Spinal cord (tissue), 9 donors: ENCODE measurements at regions not wholly inside any gene's neighbourhood (a gene's known extent, or its start where the extent isn't known, plus 50 kb on each side); places are given as distances from the start of the nearest gene placed in this dataset.
"Not testable (repeated sequence)": the region's sequence is repeated elsewhere in the genome, so short reads cannot be mapped to it uniquely, and the experiment has no call there.

Experiments used
- DNase-seq, 6 donors: peaks; one replicate each; pipeline versions ENCODE4 v3.0.0 to v3.0.0-alpha.2; 2013 to 2015; ENCODE audit warnings: low spot score in 6 of 6, low read depth in 4 of 6
- H3K27ac ChIP-seq: one replicate; pipeline ENCODE4 v1.5.1; 2013; ENCODE audit warnings: low read depth, low read length, control low read depth
- H3K27me3 ChIP-seq: one replicate; pipeline ENCODE4 v1.6.1; 2013; ENCODE audit warnings: low read length; ENCODE audit not compliant: control insufficient read depth, insufficient read depth
- H3K36me3 ChIP-seq: one replicate; pipeline ENCODE4 v1.6.1; 2013; ENCODE audit warnings: low read length; ENCODE audit not compliant: control insufficient read depth, insufficient read depth
- H3K4me1 ChIP-seq: one replicate; pipeline ENCODE4 v1.6.1; 2013; ENCODE audit warnings: low read length; ENCODE audit not compliant: control insufficient read depth, insufficient read depth
- H3K4me3 ChIP-seq: one replicate; pipeline ENCODE4 v1.5.1; 2013; ENCODE audit warnings: low read depth, low read length, control low read depth
- H3K9me3 ChIP-seq: one replicate; pipeline ENCODE4 v1.6.1; 2013; ENCODE audit warnings: low read length; ENCODE audit not compliant: control insufficient read depth, insufficient read depth
- WGBS: methylation state at CpG from one replicate; pipeline ENCODE4 v1.1.5; 2013; ENCODE audit warnings: missing lambda C conversion rate; ENCODE audit not compliant: insufficient coverage; 5-methylcytosine and 5-hydroxymethylcytosine counted together
- donor health status: healthy.

DNA sequence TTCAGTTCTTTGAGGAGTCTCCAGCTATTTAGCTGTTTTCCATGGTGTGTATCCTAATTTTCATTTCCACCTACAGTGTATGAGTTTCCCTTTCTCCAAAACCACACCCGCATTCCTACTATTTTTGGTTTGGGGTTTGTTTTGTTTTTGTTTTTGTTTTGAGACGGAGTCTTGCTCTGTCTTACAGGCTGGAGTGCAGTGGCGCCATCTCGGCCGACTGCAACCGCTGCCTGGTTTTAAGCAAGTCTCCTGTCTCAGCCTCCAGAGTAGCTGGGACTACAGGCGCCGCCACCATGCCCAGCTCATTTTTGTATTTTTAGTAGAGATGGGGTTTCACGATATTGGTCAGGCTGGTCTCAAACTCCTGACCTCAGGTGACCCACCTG, 155.2 kb downstream of the CCDC74A start:
- H3K4me1 ChIP-seq = peaks cover 12% of the 10 kb centered on the region
- H3K9me3 ChIP-seq, H3K27me3 ChIP-seq, H3K36me3 ChIP-seq: not testable (repeated sequence)
- peak overlapping the region; percentile 87 for H3K27ac ChIP-seq
- WGBS = 0% methylated on average over 8 of the region's 9 CpGs
- H3K4me3 ChIP-seq = peak overlapping the region; percentile 65
- DNase-seq = peak in 2 of 6 donors; percentile 63 to 83

DNA sequence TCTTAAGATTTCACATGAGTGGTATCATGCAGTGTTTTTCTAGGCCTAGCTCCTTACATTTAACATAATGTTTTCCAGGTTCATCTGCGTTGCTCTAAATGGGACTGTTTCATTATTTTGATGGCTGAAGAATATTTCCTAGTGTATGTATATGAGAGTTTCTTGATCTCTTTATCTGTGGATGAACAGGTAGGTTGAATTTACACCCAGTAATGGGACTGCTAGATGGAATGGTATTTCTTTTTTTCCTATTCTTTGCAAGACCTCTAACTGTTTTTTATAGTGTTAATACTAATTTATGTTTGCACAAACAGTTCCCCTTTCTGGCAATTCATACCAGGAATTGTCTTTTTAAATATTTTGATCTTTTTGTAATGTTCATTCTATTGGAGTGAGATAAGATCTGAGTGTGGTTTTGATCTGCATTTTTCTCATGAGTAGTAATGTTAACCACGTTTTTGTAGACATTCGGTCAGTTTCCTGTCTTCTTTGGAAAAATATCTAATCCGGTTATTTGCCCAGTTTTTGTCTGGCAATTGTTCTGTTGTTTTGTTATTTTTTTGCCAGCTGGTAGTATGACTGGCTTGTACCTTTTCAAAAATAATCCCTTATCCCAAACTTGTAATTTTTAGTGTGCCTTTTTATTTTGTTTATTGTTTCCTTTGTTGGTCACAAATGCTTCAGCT, 157.1 kb downstream of the CCDC74A start:
- not testable (repeated sequence) for H3K4me1 ChIP-seq, H3K27me3 ChIP-seq, H3K9me3 ChIP-seq, H3K27ac ChIP-seq, DNase-seq, H3K36me3 ChIP-seq
- WGBS = no CpG with 5 or more reads among the region's 4 CpGs
- H3K4me3 ChIP-seq = peak overlapping the region; percentile 1

DNA sequence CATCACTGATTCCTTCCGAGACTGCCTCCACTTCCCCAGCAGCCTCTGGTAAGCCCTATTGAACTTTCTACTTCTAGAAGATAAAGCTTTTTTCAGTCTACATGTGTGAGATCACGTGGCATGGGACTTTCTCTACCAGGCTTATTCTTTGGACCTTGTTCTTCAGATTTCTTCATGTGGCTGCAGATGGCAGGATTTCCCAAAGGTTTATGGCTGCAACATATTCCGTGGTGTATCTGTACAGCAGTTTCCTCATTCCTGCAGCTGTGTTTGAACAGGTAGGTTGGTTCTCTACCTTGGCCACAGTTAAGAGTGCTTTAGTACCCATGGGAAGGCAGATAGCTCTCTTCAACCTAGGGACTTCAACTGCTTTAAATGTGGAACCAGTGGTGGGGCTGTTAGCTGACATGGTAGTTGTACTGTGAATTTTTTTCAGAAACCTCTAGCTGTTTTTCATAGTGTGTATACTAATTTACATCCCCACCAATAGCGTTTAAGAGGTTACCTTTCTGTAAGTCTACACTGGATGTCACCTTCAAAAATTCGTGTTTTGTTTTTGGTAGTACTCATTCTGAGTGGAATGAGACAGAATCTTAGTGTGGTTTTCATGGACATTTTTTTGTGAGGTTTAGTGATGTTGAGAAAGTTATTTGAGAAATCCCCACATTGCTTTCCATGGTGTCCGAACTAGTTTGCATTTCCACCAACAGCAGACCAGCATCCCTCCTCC, 158.6 kb downstream of the CCDC74A start:
- 73% methylated on average over 3 of the region's 6 CpGs for WGBS
- H3K9me3 ChIP-seq, H3K36me3 ChIP-seq, H3K4me1 ChIP-seq, H3K27me3 ChIP-seq, H3K4me3 ChIP-seq, H3K27ac ChIP-seq, DNase-seq: not testable (repeated sequence)

DNA sequence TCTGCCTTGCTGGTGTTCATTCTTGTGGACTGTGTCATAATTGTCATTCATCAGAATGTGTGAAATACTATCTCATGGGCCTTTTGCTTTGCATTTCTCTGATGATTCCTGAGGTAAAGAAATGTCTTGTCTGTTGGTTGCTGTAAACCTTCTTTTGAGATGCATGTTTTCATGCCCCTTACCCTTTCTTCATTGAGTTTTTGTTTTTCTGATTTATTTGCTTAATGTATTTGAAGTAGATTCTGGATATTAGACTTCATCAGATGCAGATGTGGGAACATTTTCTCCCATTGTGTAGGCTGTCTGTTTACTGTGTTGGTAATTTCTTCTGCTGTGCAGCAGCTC, 159.2 kb downstream of the CCDC74A start:
- H3K27ac ChIP-seq, H3K4me3 ChIP-seq, H3K27me3 ChIP-seq, H3K4me1 ChIP-seq, H3K9me3 ChIP-seq, H3K36me3 ChIP-seq, DNase-seq: not testable (repeated sequence)

DNA sequence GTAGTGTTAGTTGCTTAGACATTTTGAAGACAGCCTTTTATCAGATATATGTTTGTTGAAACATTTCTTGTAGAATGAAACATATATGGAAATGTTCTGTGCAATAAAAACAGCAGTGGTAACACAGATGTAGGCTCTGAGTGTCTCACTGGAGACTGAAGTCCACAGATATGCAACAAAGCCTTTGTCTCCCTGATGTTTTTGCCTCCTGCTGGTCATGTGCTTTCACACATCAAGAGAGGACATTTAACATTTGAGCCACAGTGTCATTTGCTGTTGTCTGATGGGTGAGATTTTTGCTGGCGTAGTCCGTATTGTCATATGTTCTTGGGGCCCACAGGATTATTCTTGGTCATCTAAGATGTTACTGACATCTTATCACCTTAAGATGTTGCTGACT, 161.4 kb downstream of the CCDC74A start:
- not testable (repeated sequence) for H3K4me3 ChIP-seq, H3K4me1 ChIP-seq, H3K9me3 ChIP-seq, DNase-seq, H3K27ac ChIP-seq, H3K27me3 ChIP-seq, H3K36me3 ChIP-seq
- WGBS = no CpG with 5 or more reads among the region's 2 CpGs

DNA sequence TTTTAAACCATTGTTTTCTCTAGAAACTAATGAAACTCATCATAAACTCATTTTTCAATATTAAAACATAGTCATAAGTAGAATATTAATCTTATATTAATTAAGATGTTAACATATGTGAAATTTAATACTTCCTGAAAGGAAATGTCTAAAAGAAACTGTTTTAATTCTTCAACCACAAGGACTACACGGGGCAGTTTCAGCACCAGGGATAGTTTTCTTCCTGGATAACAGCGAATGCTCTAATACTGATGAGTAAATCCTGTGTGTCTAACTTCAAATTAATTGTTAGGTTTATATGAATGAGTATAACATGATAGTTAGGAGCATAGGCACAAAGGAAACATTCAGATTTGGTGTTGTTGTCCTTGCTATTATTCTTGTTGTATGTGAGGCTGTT, 183.6 kb downstream of the CCDC74A start:
- not testable (repeated sequence) for H3K27me3 ChIP-seq, H3K4me1 ChIP-seq, DNase-seq, H3K4me3 ChIP-seq, H3K36me3 ChIP-seq, H3K27ac ChIP-seq, H3K9me3 ChIP-seq
- no CpG with 5 or more reads among the region's 2 CpGs for WGBS

DNA sequence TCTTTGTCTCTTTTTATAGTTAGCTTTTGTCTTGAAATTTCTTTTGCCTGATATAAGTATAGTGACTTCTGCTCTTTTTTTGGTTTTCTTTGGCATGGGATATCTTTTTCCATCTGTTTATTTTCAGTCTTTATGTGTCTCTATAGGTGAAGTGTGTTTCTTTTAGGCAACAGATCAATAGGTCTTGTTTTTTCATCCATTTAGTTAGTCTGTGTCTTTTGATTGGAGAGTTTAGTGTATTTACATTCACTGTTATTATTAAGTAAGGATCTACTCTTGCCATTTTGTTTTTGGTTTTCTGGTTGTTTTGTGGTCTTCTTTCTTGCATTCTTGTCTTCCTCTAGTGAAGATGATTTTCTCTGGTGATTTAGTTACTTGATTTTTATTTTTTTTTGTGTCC, 190.2 kb downstream of the CCDC74A start:
- H3K4me3 ChIP-seq, H3K27ac ChIP-seq, DNase-seq, H3K27me3 ChIP-seq, H3K9me3 ChIP-seq, H3K36me3 ChIP-seq, H3K4me1 ChIP-seq: not testable (repeated sequence)

DNA sequence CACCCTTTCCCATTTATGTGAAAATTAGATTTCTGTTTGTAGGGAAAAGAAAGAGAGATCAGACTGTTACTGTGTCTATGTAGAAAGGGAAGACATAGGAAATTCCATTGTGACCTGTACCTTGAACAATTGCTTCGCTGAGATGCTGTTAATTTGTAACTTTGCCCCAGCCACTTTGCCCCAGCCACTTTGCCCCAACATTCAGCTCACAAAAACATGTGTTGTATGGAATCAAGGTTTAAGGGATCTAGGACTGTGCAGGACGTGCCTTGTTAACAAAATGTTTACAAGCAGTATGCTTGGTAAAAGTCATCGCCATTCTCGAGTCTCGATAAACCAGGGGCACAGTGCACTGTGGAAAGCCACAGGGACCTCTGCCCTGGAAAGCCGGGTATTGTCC, 193.5 kb downstream of the CCDC74A start:
- not testable (repeated sequence) for H3K9me3 ChIP-seq, H3K27ac ChIP-seq, H3K4me3 ChIP-seq, H3K4me1 ChIP-seq, DNase-seq, H3K27me3 ChIP-seq
- H3K36me3 ChIP-seq = peaks cover 10% of the 10 kb centered on the region
- 33% methylated on average over 1 of the region's 6 CpGs for WGBS

DNA sequence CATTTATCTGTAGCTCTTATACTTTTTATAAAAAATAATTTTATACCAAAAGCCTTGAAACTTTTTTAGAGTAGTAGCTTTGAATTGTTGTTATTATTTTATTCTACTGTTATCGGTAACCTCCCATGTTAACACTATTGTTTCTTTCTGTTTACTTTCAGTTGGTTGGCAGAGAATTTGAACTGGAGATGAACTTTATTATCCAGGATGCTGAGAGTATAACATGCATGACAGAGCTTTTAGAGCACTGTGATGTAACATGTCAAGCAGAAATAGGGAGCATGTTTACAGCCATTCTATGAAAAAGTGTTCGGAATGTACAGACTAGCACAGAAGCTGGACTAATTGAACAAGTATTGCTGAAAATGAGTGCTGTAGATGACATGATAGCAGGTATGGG, 194.6 kb downstream of the CCDC74A start:
- H3K4me1 ChIP-seq = not testable (repeated sequence)

DNA sequence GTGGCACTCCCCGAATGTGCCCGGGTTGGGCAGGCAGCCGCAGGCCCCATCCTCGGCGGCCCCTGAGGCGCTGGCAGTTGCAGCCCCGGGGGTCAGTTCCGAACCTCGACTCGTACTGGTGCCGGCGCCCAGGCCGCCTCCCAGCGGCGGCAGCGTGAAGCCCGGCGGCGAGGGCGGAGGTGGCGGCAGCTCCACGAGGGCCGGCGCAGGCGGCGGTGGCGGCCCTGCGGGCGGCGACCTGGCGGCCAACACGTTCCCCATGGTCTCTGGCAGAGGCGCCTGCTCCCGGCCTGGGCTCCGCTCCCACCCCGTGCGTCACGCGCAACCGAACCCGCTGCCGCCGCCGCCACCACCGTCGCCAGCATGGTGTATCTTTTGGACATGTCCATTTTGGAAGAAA, 196.3 kb downstream of the CCDC74A start:
- H3K9me3 ChIP-seq = no peaks in the 10 kb centered on the region
- no peak overlapping the region for H3K4me3 ChIP-seq
- WGBS = 63% methylated on average over 33 of the region's 46 CpGs
- peaks cover 10% of the 10 kb centered on the region for H3K36me3 ChIP-seq
- no peaks in the 10 kb centered on the region for H3K4me1 ChIP-seq
- DNase-seq = no peak
- no peaks in the 10 kb centered on the region for H3K27me3 ChIP-seq
- H3K27ac ChIP-seq = no peak overlapping the region

More for the DNA sequence above, 194.6 kb downstream of the CCDC74A start:
- H3K9me3 ChIP-seq, H3K4me3 ChIP-seq, H3K27me3 ChIP-seq, DNase-seq, H3K27ac ChIP-seq: not testable (repeated sequence)
- WGBS = 71% methylated on average over 1 of the region's 2 CpGs
- peaks cover 10% of the 10 kb centered on the region for H3K36me3 ChIP-seq
